GM18870 (cell line): ENCODE measurements at regions not wholly inside any gene's neighbourhood (a gene's known extent, or its start where the extent isn't known, plus 50 kb on each side); places are given as distances from the start of the nearest gene placed in this dataset.
"Not testable (repeated sequence)": the region's sequence is repeated elsewhere in the genome, so short reads cannot be mapped to it uniquely, and the experiment has no call there.

Experiments
- ATAC-seq: cut with Tn5 transposase; IDR thresholded peaks from one replicate; pipeline ENCODE4 v1.9.1; 2021; ENCODE audit warnings: moderate library complexity; ENCODE audit not compliant: unreplicated experiment

DNA sequence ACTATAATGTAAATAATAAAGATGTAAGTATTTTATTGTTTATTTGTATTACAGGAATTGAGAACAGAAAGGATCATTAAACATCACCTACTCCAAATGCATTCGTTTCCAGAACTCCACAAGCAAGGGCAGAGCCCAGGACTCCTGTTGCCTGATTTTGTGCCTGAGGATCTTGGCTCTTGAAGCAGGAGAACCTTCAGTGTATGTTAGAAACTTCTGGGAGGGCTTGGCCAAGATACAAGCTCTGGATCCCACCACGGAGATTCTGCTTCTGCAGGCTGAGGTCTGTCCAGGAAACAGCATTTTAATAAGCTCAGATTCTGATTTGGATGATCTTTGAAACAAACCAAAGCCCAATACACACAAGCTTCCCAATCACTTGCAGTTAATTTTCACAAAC lies 142.4 kb upstream of the SOX11 start:
- ATAC-seq, result no peak

- no peak for ATAC-seq
Observed at GRCh38 chr2:5555636-5556035, 136.5 kb upstream of the SOX11 start.

DNA sequence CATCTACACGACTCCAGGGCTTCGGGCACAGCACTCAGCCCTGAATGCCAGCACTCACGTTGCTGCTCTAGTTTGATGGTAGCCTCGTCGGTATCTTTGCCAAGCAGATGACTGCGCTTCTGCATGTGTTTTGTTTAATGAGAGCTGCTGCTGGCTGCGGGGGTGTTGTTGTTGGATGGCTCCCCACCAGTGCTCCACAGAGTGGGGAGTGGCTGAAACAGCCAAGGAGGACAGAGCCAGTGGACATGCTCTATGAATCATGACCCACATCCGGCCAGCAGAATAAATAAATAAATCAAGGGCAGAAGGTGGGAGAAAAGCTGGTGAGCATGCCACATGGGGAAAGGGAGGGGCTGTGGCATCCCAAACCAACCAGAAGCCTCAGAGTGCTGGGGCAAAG lies 131.2 kb upstream of the SOX11 start:
- ATAC-seq, result no peak

DNA sequence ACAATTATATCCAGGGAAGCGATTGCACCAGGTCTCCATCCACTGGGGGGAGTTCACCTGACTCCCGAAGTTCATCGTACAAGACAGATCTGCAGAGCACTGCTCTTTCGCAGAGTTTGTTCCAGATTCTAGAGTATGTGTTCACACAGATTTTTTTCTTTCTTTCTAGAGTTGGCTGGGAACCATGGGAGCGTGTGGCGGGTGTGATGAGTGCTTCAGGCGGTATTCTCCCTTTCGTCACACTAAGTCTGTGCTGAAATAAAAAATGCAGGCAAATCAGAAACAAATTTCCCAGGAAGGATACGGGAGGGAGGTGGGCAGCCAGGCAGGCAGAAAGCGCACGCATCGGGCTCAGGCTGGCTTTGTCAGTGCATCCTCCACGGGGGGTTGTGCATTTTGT lies 129.8 kb upstream of the SOX11 start:
- no peak for ATAC-seq

DNA sequence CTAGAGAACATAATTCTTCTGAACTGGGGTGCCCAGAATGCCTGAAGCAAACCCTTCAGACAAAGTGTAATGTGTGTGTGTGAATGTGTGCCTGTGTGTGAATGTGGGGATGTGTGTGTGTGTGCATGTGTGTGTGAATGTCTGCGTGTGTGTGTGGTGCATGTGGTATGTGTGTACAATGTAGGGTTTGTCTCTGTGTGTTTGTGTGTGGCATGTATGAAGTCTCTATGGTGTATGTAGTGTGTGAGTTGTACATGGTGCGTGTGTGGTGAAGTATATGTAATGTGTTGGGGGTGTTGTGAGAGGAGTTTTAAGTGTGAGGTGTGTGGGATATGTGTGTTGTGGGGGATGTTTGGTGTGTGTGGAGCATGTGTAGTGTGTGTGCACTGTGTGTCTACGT lies 129.3 kb upstream of the SOX11 start:
- no peak for ATAC-seq

GRCh38 chr2:5563411-5563810 lies 128.8 kb upstream of the SOX11 start:
- no peak for ATAC-seq

DNA sequence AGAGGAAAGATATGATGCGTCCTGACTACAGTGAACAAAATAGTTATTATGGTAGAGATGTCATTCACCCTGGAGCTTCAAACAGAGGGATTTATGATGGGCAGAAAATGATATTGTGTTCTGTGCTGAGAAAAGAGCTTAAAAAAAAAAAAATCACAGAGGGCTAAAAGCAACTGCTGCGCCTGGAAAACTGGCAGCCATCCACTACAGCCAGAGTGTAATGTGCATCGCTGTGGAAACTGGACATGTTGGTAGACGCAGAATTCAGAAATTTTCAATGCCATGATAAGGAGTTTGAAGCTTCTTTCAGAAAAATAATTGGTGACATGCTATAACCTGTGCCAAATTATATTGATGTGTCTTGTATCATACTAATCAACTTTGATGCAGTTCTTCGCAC lies 122.9 kb upstream of the SOX11 start:
- ATAC-seq, result no peak

DNA sequence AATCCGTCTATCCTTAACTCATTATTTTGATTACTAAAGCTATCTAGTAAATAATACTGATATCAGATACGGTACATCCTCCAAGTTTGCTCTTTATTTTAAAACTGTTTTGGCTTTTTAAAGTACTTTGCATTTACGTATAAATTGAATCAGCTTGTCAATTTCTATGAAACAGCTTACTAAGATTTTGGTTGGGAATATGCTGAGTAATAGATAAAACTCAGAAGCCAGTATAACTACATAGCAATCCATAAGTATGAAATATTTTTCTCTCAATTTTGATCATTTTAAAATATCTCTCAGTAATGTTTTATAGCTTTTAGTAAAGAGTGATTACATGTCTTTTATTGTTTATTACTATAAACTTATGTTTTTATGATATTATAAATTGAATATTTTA lies 116.2 kb upstream of the SOX11 start:
- ATAC-seq, result no peak

DNA sequence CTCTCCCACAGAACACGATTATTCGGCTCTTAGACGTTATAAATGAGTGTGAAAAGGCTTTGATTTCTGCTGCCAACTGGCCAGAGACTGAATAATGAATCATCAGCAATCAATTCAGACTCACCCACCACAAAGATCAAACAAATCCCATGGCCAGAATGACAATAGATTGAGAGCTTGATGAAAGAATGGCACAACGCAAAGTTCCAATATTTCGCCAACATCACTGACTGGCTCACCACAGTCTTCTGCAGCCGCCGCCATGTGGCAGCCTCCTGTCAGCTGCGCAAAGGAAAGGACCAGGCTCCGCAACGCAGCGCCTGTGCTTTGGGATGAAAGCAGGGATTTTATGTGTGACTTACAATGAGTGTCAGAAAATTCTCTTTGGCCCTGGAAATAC lies 104.4 kb upstream of the SOX11 start:
- no peak for ATAC-seq

DNA sequence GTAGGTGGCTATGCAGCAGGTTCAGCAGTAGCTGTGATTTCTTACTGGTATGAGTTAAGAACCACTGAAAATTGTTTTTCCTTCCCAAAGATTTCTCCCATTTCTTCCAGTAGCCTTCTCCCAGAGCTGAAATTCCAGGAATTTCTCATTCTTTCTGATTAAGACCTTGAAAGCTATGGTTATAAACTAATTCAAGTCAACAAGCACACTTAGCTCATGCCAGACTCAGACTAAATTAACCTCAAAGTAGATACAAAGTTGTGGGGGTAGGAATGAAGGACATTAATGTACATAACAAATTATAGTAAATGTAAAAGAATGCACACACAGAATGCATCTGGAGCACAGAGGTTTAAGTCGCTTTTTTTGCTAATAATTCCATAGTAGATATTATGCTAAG lies 103.6 kb upstream of the SOX11 start:
- ATAC-seq, result no peak

GRCh38 chr2:5589183-5589582 lies 103.0 kb upstream of the SOX11 start:
- ATAC-seq, result no peak

GRCh38 chr2:5590886-5591285 lies 101.3 kb upstream of the SOX11 start:
- no peak for ATAC-seq

DNA sequence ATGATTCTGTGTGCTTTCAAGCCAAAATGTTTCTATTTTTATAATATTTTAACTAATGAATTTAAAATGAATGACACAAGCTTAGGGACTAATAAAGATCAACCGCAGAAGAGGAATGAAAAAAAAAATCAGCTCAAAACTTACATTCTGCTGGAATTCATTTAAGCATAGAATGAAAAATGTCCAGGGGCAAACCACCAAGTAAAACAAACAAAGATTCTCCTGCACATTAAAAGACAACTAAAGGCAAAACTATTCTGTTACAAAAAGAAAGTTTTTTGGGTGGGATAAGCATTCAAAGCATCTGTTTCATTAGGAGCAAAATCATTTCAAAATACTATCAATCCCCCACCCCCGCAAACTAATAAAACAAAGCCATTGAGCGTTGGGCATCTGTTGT lies 99.3 kb upstream of the SOX11 start:
- no peak for ATAC-seq

GRCh38 chr2:5594249-5594695 lies 97.9 kb upstream of the SOX11 start:
- no peak for ATAC-seq

GRCh38 chr2:5596868-5597267 lies 95.3 kb upstream of the SOX11 start:
- ATAC-seq, result no peak

- no peak for ATAC-seq
Observed at GRCh38 chr2:5598156-5598555, 94.0 kb upstream of the SOX11 start.

GRCh38 chr2:5609201-5609600 lies 83.0 kb upstream of the SOX11 start:
- ATAC-seq, result no peak

DNA sequence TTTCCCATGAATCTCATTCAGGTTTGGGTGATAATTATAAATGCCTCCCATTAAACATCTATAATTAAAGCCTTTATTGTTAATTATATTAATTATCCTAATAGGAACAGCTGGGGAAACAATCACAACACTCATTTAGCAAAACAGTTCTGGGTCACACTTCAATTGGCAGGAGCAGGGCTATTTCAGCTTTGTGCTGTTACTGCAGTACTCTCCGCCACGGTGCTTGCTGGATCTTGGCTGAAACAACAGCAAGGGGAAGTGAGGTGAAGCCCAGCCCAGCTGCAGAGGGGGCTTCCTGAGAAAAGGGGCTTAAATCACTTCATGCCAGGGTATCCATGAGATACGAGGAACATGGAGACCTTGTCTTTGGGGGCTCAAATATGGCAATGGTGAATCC lies 79.5 kb upstream of the SOX11 start:
- no peak for ATAC-seq

DNA sequence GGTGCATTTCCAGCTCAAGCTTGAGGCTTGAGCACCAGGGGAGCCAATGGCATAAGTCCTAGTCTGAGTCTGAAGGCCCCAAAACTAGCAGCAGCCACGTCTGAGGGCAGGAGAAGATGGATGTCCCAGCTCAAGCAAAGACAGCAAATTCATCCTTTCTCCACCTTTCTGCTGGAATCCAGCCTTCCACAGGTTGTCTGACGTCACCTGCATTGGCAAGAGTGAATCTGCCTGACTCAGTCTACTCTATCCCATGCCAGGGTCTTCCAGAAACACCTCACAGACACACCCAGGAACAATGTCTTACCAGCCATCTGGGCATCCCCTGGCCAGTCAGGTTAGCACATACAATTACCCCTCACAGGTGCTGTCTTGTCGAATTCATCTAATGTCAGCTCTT lies 76.2 kb upstream of the SOX11 start:
- no peak for ATAC-seq

GRCh38 chr2:5617358-5617757 lies 74.8 kb upstream of the SOX11 start:
- ATAC-seq, result no peak

DNA sequence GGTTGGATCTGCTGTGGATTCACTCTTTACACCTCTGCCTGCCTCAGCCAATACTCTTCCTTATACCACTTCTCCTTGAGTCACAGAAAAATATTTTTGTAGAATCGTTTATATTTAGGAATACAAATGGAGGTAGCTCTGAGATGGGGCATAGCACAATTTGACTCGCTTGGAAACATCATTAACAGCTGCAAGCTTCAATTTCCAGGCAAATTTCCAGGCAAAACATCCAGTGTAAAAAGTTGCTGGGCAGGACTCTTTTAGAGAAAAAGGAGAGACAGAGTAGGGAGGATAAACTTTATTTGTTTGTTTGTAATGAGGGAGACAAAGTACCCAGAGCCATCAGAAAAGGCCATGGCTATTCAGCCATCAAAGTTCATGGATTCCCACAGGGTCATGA lies 74.4 kb upstream of the SOX11 start:
- ATAC-seq, result no peak

GRCh38 chr2:5618271-5618670 lies 73.9 kb upstream of the SOX11 start:
- ATAC-seq, result no peak

GRCh38 chr2:5625556-5626065 lies 66.6 kb upstream of the SOX11 start:
- ATAC-seq, result not testable (repeated sequence)

- ATAC-seq, result not testable (repeated sequence)
Observed at GRCh38 chr2:5628484-5628883, 63.7 kb upstream of the SOX11 start.
